ENCODE measurements at regions not wholly inside any gene's neighbourhood (a gene's known extent, or its start where the extent isn't known, plus 50 kb on each side); places are given as distances from the start of the nearest gene placed in this dataset.
"Not testable (repeated sequence)": the region's sequence is repeated elsewhere in the genome, so short reads cannot be mapped to it uniquely, and the experiment has no call there.

DNA sequence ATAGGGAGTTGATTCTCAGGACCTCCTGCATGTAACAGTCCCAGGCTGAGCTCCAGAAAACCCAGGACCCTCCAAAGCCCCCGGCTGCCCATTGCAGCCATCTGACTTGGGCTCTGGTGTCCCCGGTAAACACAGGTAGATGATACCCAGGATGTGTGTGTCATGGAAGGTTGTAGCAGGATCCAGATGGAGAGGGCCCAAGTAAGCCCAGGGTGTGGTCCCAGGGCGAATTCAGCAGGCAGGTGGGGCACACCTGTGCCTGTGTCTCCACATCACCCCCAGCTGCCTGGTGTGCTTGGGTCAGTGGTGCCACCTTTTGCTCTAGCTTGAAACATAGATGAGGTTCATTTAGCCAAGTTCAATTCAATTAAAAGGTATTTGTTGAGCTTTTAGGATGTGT, 524.1 kb downstream of the GLRX3 start:
- DNase-seq (ENCODE audit: low read depth), result no peak

DNA sequence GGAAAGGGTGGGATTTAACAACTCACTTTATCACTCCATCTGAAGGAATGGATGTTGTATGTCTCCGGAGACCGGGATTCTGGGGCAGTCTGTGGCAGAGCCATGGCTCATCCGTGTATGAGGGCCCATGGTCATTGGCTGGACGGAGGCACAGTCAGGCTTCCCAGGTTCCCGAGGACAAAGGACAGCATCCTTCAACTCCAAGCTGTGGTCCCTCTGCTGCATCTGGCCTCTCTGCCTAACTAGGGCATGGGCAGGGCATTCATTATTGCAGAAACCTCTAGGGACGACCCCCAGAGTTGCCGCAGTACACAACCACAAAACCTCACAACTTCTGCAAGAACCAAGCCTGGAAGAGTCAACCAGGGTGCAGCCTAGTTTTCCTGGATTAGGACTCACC, 525.2 kb downstream of the GLRX3 start:
- no peak for DNase-seq (ENCODE audit: low read depth)

DNA sequence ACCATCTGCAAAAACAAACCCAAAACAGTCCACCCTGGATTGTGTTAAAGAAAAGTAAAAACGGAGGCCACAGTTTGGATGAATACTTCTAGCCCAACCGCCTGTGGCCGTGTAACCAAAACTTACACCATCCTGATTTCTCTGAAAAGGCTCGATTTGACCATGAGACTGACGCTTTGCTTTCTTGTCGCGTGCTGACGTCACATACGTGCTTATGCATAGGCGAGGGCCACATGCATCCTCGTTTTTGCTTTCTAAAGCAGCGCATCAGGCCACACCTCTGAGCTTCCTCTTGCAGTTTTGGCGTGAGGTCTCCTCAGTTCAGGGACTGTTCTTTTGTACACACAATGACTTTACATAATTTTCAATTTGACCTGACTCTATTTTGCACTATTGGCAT, 526.6 kb downstream of the GLRX3 start:
- no peak for DNase-seq (ENCODE audit: low read depth)

DNA sequence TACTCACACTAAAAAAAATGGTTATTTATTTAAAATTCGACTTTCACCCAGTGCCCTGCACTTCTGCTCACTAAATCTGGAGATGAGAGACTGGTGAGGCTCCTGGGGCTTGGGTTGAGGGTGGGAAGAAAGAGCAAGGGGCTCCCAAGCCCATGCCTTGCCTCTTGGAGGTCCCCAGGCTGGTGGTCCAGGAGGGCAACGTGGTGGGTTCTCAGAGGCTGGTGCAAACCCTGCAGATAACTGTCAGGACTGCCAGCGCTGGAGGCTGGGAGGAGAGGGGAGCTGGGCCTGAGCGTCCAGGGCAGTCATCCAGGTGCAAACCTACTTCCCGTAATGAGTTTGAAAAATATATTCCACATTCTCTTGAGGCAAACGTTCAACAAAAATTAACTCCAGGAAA, 528.3 kb downstream of the GLRX3 start:
- DNase-seq (ENCODE audit: low read depth), result no peak

DNA sequence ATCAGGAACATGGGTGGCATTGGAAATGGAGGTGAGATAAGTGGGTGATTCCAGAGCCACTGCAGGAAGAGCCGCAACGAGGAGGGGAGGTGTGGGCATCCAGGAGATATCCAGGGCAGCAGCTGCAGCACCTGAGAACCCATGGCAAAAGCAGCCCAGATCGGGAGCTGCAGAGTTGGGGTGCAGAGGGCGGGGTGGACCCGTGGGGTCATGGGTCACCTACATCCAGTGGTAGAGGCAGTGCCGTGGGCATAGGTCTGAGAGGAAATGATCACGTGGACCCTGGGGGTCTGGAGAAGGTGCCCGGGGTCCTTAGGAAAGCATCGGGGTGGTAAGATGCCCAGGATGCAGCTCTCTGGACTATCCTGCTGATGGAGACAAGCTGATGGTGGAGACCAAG, 530.0 kb downstream of the GLRX3 start:
- no peak for DNase-seq (ENCODE audit: low read depth)

DNA sequence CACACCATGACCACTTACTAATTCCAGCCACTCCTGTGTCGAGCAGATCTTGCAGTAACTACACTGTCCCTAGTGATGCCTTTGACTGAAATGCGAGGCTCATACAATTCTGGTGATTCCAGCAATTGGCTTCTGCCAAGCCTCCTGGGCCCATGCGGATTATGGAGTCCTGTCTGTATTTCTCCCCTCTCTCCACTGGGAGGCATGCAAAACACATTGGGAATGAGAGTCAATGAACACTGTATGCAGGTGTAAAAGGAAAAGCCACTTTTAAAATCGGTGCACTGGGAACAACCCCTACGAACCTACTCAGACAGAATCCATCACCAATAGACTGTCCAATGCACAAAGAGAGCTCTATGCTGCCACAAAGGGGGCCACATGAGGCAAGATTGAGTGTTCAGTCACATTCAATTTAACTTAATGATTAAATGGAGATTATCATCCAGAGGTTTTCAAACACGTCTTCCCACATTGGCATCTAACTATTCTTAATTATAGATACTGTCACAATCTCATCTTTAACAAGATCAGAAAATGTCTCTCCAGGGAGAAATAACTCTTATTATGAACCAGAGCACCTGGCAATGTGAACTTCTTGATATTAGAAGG, 550.6 kb downstream of the GLRX3 start:
- DNase-seq (ENCODE audit: low read depth), result no peak

DNA sequence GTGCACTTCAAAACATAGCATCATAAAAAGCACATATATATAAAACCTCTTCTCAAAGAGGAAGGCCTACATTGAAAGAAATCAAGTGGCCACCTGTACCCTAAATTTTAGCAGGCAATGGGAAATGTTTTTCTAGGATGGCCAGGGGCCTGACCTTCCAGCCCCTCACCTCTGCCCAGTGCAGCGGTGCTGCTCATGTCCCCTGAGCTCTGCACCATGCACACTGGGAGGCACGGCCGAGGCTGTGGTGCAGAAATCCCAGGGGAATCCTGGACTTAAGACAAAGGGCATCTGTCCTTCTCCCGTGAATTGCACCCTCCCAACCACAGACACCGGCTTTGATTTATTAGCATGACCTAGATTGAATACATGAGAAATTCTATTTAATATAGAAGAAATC, 551.4 kb downstream of the GLRX3 start:
- no peak for DNase-seq (ENCODE audit: low read depth)

DNA sequence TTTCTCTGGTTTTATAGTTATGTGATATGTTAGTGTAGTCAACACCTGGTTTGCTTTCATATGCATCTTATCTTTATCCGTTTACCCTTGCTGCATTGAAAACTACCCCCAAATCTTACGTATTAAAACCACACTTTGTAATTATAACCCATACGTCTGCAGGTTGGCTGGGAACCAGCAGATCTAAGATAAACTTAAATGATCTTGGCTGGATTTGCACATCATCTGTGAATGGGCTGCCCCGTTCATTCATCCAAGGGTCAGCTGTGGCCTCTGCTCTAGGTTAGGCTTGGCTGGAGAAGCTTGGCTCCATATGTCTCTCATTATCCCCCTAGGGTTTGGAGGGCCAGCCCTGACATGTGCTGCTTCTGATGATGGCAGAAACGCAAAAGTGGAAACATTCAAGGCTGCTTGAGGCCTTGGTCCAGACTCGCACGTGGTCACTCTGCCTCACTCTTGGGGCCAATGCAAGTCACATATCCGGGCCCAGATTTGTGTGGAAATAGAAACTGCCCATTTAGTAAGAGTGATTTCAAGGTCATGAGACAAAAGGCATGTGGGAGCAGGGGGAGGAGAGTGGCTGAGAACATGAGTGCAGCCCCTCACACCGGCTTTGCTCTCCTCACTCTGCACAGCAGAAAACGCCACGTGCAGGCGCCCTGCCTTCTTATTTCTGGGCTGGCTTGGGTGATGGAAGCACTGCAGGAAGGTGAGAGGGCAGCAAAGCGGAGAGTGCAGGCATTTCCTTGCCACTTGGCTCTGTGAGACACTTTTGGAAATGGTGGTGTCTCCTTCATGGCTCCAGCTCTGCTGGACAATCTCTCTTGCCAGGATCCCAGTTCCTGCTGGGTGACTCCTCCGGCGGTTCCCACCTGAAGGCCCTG, 553.8 kb downstream of the GLRX3 start:
- no peak for DNase-seq (ENCODE audit: low read depth)

DNA sequence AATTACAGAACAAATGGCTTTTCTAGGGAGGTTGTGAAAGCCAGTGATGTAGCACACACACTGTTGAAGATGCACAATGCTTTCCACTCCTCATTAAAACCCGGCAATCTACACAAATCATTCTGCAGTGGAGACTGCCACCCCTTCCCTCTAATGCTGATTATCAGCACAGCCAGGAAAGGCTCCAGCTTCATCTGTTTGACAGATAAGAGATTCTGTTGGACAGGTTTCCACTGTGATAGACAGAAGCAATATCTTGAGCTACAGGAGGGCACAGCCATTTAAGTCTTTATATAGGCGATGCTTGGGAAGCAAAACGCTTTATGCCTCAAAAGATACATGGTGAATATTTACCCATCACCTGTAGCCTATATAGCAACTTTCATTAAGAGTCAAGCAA, 555.6 kb downstream of the GLRX3 start:
- DNase-seq (ENCODE audit: low read depth), result no peak

DNA sequence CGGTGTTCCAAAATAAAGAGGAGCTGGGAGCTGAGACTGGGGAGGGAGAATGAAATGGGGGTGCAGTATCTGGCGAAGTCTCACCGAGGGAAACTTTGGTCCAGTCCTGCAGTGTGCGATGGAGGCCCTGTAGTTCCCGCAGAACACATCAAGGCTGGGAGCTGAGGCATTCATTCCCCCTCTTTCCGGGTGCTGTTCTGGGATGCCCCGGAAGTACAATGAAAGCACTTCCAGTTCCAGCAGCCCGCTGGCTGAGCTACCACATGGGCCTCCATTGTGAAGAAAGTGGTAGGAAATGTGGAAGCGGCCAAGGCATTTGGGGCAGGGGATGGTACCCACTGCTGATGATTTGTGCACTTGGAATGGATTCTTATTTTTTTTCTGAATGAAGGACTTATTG, 560.7 kb downstream of the GLRX3 start:
- no peak for DNase-seq (ENCODE audit: low read depth)

DNA sequence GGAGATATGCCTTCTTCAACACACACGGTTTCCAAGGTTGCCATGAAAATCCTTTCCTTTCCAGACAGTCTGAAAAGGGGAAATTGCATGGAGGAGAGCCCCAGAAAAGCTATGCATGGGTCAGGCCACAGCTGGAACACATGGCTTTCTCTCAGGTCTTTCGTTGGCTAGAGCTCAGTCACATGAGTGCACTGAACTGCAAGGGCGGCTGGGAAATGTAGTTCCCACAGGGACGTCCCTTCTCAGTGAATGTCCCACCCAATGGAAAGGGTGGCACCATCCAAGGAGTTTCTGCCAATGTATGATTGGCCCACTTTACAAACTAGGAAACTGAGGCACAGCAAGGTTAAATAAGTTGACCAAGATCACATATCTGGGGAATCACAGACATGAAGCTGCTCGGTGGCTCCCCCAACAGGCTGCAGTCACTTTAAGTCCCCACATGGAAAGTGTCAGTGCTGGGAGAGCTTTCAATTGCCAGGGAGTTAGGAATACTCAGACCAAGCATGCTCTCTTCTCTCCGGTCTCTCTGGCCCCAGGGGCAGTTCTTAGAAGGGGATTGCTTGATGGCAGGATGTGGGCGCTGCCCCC, 571.3 kb downstream of the GLRX3 start:
- DNase-seq (ENCODE audit: low read depth), result no peak

DNA sequence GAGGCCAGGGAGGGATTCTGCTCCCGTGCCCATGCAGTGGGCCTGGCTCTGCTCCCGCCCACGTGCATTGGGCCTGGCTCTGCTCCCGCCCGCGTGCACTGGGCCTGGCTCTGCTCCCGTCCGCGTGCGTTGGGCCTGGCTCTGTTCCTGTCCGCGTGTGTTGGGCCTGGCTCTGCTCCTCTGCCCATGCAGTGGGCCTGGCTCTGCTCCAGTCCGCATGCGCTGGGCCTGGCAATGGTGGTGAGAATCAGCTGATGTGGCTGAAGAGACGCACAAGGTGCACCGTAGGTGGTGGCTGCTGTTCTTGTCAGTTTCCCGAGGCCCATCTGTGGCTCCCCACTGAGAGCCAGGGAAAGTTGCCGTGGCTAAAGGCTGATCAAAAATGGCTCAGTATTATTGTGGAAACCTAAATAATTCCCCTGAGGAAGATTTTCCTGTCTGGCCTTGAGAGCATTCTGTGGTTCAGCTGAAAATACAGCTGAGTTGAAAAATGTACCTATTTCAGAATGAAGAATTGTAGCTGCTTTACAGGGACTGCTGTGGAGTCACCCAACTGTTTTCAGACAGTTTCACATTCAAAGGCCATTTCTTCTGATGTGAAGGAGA, 572.4 kb downstream of the GLRX3 start:
- DNase-seq (ENCODE audit: low read depth), result no peak

DNA sequence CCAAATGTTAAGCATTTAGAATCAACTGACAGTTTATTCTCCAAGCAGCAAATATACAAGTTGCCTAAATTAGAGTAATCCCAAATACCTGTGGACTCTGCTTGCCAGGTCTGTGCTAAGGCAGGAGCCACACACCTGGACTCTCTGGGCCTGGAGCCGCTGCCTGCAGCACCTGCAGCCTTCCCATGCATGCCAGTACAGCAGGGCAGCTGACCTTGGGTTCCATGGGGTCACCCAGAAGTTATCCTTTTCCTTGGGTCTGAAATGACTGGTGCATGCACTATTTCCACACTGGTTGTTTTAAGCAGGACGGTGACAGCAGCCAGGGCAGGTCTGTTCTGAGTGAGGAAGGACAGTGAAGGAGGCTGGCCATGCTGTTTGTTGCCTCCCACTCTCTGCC, 573.2 kb downstream of the GLRX3 start:
- no peak for DNase-seq (ENCODE audit: low read depth)

DNA sequence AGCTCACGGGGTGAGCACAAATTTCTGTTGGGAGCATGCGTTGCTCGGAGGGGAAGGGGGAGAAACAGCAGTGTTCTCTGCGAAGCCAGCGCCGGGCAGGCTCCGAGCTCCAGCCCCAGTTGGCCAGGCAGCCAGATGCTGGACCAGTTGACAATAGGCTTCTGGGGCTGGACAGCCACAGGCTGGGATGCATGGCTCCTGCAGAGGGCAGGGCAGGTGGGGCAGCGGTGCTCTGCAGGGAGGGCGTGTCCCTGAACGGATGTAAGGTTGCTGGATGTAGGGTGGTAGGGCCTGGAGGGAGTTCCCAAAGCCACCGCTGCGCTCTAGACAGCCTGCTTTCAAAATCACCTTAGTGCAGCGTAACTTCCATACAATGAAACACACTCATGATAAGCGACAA, 574.9 kb downstream of the GLRX3 start:
- no peak for DNase-seq (ENCODE audit: low read depth)

DNA sequence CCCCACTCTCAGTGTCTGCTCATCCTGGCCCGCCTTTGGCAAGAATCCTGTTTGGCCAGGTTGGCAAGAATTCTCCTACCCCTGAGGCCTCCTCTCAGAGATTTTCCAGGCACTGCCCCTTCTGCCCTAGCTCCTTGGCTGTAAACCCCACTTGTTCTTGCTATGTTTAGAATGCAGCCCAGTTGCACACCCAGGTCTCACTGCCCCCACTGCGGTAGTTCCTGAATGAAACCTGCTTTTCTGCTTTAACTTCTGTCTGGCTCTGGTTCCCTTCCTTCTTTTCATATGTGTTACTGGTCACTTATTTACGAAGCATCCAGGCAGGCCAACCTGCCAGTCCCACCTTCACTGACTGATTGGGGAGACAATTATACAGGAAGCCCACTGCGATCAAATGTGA, 576.9 kb downstream of the GLRX3 start:
- DNase-seq (ENCODE audit: low read depth), result no peak

DNA sequence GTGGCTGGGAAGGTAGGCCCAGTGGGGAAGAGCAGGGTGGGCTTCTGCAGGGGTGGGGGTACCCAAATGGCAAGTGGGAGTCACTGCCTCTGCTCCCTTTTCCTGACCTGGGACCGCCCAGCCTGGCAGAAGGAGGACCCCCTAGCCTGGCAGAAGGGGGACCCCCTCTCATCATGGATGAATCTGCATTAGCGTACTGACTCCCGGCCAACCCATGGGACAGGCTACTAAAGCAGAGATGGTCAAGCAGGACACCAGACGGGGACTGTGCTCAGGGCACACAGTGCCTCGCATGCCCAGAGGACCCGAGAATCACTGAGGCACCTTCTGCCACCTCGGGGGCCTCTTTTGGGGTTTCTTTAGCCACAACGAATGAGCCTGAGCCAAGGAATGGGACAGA, 577.5 kb downstream of the GLRX3 start:
- DNase-seq (ENCODE audit: low read depth), result no peak

DNA sequence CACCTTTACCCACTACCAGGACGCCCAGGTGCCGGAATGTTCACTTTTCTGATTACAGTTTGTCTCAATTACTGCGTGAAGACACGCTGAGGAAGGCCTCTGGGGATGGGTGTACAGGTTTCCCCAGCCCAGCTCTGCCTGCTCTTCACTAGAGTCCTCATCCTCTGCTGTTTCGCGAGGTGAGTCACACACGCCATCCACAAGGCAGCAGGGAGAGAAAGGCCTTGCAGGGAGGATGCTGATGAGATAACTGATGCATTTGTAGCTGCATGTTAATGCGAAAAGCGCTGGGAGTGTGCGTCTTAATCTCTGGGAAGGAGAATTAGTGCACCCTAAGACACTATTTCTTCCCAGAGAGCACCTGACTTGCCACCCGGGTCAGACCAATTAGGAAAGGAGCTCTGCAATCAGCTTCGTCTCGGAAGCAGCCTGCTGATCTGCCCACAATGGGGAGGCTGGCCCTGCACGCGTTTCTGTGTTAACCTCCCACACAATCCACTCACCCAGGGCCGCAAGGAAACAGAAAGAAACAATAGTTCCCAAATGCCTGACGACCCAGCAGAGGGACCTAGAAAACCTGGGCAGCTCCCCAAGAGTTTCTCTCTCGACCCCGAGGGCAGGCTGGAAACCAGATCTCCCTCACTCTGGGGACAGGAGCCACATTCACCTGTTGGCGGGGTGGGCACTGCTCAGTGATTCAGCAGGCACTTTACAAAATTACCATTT, 578.7 kb downstream of the GLRX3 start:
- no peak for DNase-seq (ENCODE audit: low read depth)

DNA sequence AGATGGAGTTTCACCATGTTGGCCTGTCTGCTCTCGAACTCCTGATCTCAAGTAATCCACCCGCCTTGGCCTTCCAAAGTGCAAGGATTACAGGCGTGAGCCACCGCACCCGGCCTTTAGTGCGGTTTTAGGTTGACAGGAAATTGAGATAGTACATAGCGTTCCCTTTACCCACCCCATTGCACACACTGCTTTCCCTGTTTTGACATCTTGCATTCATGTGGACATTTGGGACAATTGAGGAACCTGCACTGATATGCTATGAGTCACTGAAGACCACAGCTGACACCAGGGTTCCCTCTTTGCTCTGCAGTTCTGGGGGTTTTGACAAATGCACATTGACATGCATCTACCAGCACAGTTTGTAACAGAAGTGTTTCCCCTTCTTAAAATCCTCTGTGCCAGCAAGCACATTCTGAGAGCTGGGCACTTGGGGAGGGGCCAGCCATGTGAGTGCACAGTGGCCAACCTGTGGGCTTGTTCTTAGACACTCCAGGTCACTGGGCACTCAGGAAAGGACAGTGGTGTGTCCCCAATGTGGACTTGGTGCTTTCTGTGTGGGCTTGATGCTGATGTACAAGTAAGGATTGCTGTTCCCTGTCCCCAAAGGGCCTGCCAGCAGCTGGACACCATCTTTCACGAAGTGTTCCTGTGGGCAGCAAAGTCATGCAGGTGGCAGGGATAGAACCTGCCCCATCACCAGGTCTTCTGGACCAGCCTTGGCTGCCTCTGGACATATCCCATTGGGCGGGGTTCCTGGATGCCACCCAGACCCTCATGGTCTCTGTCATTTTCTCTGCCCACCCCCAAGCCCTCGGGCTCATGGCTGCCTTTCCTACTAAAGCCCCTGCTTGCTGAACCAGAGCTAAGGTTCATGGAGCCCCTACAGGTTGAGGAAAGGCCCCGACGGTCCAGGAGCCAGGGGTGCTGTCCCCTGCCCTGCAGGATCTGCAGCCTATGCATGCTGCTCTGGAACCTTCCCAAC, 579.8 kb downstream of the GLRX3 start:
- DNase-seq (ENCODE audit: low read depth), result no peak

DNA sequence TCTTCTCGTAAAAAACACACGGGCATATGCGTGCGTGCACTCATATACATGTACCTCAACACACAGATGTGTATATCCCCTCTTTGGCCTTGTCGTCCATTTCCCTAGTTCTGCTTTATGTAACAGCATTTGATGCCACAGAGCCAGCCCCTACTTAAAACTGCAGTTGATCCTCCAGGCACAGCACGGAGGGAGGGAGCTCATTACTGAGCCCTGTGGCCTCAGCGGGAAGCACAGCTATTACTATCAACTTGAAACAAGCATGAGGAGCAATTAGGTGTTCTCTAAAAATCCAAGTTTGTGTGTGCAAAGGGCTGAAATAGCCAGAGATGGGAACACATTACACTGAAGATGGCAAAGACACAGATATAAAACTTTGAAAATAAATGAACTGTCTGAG, 580.9 kb downstream of the GLRX3 start:
- DNase-seq (ENCODE audit: low read depth), result no peak

DNA sequence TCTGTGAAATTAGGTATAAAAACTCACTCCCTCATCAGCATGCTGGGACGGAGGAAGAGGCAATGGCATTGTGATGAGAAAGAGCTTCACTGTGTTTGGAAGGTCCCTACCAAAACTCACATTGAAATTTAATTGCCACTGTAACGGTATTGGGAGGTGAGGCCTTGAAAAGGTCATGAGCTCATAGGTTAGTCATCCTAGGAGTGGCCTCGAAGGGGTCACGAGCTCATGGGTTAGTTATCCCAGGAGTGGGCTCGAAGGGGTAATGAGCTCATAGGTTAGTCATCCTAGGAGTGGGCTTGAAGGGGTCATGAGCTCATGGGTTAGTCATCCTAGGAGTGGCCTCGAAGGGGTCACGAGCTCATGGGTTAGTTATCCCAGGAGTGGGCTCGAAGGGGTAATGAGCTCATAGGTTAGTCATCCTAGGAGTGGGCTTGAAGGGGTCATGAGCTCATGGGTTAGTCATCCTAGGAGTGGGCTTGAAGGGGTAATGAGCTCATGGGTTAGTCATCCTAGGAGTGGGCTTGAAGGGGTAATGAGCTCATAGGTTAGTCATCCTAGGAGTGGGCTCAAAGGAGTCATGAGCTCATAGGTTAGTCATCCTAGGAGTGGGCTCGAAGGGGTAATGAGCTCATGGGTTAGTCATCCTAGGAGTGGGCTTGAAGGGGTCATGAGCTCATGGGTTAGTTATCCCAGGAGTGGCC, 582.7 kb downstream of the GLRX3 start:
- not testable (repeated sequence) for DNase-seq (ENCODE audit: low read depth)

DNA sequence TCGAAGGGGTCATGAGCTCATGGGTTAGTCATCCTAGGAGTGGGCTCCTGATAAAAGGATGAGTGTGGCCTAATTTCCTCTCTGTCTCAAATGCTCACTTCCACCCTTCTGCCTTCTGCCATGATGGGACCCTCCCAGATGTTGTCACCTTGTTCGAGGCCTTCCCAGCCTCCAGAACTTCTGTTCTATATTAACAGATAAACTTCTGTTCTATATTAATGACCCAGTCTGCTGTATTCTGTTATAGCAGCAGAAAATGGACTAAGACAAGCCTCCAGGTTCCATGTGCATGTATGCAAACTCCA, 583.2 kb downstream of the GLRX3 start:
- no peak for DNase-seq (ENCODE audit: low read depth)
